ENCODE measurements at regions not wholly inside any gene's neighbourhood (a gene's known extent, or its start where the extent isn't known, plus 50 kb on each side); places are given as distances from the start of the nearest gene placed in this dataset.
"Not testable (repeated sequence)": the region's sequence is repeated elsewhere in the genome, so short reads cannot be mapped to it uniquely, and the experiment has no call there.

DNA sequence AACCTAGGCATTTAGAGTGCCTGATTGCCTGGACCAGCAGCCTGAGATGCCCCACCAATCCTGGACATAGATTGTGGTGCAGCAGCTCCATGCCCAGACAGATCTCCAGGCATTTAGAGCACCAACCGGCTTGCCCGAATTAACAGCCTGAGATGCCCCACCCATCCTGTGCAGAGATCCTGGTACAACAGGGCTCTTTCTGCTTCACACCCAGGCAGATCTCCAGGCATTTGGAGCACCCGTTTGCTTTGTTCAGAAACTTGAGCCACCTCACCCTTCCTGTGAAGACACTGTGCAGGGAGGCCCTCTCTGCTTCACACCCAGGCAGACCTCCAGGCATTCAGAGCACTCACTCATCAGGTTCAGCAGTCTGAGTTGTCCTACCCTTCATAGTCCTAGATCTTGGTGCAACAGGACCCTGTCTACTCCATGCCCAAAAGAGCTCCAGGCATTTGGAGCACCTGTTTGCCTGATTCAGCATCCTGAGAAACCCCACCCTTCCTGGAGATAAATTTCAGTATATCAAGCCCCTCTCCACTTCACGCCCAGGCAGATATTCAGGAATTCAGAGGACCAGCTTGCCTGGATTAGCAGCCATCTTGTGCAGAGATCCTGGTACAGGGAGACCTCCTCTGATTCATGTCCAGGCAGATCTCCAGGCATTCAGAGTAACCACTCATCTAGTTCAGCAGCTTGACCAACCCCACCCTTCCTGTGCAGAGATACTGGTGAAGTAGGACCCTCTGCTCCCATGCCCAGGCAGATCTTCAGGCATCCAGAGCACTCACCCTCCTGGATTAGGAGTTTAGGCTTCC lies 189.2 kb upstream of the FERMT1 start:
- DNase-seq (ENCODE audit: low read depth) = no peak

DNA sequence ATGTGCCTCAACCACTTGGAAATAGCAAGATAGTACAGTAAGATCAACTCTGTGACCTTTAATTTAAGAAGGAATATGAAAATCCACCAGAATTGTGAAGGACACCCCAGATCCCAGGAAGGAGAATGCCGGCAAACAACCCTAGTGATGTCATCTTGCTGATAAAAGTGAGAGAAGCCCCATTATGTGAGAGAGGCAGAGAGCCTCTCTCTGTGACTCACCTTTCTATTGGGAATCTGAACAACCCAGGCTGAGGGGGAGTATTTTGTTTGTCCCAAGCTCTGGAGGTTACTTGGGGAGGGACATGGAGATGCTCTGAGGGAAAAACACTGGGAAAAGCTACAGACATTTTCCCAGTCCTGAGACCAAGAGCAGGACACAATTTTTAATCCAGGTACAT lies 188.3 kb upstream of the FERMT1 start:
- DNase-seq (ENCODE audit: low read depth) = no peak

DNA sequence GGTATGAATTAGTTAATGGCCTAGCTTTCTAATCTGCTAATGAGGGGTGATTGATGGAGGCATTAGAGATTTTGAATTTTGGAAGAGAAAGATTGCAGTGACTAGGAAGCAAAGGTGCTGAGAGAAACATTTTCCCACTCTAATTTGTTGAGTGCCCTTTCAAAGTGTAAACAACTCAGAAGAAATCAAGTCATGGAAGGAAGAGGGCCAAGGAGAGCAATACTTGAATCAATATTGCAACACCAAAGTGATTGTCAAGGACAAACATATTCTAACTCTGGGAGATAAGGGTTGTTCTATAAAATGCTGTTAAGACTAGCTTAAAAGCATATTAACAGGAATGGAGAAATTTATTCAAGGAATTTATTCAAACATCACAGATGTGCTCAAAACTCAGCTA lies 182.7 kb upstream of the FERMT1 start:
- DNase-seq (ENCODE audit: low read depth) = no peak

DNA sequence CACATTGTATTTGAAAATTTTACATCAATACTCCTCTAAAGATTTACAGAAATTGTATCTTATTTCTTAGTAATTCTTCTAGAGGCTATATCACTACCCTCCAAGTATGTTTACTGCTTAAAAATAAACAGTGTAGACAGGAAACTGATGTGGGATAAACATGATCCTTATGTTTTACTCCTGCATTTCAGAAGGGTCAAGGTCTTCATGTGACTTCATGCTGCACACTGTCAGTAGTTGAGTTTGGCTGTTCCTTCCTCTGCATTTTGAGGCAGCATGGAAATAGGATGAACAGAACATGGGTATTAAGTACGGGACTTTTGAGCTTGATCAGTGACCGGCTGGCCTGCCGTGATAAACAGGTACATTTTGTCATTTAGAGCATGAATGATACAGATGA lies 179.2 kb upstream of the FERMT1 start:
- no peak for DNase-seq (ENCODE audit: low read depth)

- no peak for DNase-seq (ENCODE audit: low read depth)
Observed at GRCh38 chr20:6299456-6299855, 176.6 kb upstream of the FERMT1 start.

- DNase-seq (ENCODE audit: low read depth) = no peak
Observed at GRCh38 chr20:6298049-6298448, 175.2 kb upstream of the FERMT1 start.

DNA sequence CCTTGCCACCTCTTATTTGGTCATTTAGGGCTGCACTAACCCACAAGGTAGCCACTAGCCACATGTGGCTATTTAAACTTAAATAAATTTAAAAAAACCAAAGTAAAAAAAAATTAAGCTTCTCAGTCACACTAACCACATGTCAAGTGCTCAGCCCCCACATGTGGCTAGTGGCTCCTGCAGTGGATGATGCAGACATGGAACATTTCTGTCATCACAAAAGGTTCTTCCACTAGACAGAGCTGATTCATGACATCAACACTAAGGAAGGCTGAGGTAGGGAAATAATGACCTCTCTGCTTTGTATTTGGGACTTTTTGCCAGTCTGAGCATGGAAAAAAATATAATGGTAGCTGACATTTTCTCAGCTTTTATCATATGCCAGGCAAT lies 173.0 kb upstream of the FERMT1 start:
- no peak for DNase-seq (ENCODE audit: low read depth)

- no peak for DNase-seq (ENCODE audit: low read depth)
Observed at GRCh38 chr20:6295127-6295866, 172.5 kb upstream of the FERMT1 start.

DNA sequence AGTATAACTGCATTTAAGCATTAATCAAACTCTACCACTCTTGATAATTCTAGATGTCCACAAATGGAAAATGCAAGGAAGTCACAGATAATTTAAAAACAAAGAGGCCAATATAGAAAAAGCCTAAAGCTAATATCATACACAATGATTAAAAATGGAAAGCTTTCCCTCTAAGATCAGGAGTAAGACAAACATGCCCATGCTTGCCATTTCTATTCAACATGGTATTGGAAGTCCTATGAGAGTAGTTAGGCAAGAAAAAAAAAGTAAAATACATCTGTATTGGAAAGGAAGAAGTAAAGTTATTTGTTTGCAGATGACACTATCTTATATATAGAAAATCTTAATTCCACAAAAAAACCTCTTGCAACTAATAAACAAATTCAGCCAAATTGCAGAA lies 164.6 kb upstream of the FERMT1 start:
- DNase-seq (ENCODE audit: low read depth) = no peak

- no peak for DNase-seq (ENCODE audit: low read depth)
Observed at GRCh38 chr20:6282642-6283041, 159.8 kb upstream of the FERMT1 start.

- DNase-seq (ENCODE audit: low read depth) = no peak
Observed at GRCh38 chr20:6277661-6278240, 154.9 kb upstream of the FERMT1 start.

GRCh38 chr20:6270404-6270803 lies 147.6 kb upstream of the FERMT1 start:
- not testable (repeated sequence) for DNase-seq (ENCODE audit: low read depth)

- DNase-seq (ENCODE audit: low read depth) = no peak
Observed at GRCh38 chr20:6269168-6269873, 146.5 kb upstream of the FERMT1 start.

- peak; percentile 5 for DNase-seq (ENCODE audit: low read depth)
Observed at GRCh38 chr20:6265204-6265904, 142.5 kb upstream of the FERMT1 start.

DNA sequence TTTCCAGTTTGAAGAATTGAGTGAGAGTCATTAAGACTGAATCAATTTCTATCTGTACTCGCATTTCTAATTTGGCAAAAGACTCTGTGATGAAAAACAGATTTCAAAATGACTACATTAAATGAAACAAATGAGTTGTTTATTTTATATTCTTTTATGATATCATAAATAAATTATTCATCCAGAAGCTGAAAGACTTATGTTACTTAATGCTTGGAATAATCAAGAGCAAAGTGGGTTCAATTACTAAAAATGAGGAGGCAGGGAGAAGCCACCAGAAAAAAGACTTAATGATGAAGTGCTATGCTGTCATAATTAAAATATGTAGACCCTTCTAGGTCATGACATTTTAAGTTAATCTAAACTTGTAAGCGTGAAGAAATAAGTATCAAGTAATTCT lies 130.6 kb upstream of the FERMT1 start:
- DNase-seq (ENCODE audit: low read depth) = no peak

DNA sequence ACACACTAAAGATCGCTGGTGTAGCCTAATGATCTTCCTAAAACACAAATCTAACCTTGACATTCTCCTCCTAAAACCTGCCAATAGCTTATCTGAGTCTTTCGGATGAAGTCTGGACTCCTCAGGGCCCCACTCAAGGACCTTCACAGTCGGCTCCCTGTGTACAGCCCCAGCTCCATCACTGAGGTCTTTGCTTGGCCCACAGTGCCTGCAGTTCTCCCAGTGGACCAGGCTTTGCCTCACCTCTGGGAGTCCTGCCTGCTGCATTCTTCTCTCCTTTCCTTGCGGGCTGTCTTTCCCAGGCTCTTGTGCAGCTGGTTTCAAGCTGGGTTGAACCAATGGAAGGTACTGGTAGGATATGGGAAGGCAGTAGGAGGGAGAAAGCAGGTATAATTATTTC lies 122.6 kb upstream of the FERMT1 start:
- no peak for DNase-seq (ENCODE audit: low read depth)

DNA sequence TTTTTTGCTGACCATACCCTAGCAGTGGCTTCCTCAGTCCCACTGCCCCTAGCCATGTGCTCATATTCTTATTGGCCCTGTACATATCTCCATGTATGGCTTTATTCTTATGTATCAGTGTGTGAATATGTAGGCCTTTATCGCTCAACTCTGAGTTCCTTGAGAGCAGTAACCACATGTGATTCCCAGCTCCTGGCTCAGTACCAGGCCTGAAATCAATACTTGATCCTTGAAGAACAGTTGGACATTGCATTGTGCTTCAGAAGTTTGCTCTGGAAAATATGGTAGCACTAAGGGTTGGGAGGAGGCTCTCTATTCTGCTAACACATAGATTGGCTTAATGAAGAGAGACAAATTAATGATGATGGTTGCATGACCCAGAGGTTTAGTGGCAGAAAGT lies 118.8 kb upstream of the FERMT1 start:
- no peak for DNase-seq (ENCODE audit: low read depth)

- no peak for DNase-seq (ENCODE audit: low read depth)
Observed at GRCh38 chr20:6240059-6240458, 117.2 kb upstream of the FERMT1 start.

GRCh38 chr20:6238421-6238820 lies 115.6 kb upstream of the FERMT1 start:
- no peak for DNase-seq (ENCODE audit: low read depth)

GRCh38 chr20:6235510-6235909 lies 112.7 kb upstream of the FERMT1 start:
- no peak for DNase-seq (ENCODE audit: low read depth)

DNA sequence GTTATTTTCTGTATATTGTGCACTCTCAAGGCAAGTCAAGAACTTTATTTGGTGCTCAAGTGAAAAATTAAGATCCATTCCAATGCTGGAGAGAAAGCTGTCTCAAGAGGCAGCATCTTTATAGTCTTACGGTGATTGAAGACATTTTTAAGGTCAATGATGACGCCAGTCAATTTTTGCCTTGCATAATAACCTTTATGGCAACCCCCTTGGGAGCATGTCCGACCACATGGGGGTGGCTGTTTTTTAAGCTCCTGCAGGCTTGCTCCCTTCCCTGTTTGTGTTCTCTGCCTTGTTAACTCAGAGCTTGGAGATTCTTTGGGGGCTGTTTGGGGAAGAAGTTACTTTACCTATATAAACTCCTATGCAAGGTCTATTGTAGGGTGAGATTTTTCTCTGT lies 109.6 kb upstream of the FERMT1 start:
- no peak for DNase-seq (ENCODE audit: low read depth)

GRCh38 chr20:6231556-6231955 lies 108.7 kb upstream of the FERMT1 start:
- no peak for DNase-seq (ENCODE audit: low read depth)
